ENCODE measurements at regions not wholly inside any gene's neighbourhood (a gene's known extent, or its start where the extent isn't known, plus 50 kb on each side); places are given as distances from the start of the nearest gene placed in this dataset.
"Not testable (repeated sequence)": the region's sequence is repeated elsewhere in the genome, so short reads cannot be mapped to it uniquely, and the experiment has no call there.

- TF ChIP-seq CTCF (IDR thresholded peaks at IDR 0.05; ENCODE audit: borderline replicate concordance, insufficient read depth, low read depth, low read length): no peak
- no peak overlapping the region for H3K4me3 ChIP-seq (ENCODE audit: low read depth, low read length)
Observed at GRCh38 chr5:173395933-173396308, 67.7 kb upstream of the STC2 start.

GRCh38 chr5:173395257-173395932 lies 67.2 kb upstream of the STC2 start:
- no peak for TF ChIP-seq CTCF (IDR thresholded peaks at IDR 0.05; ENCODE audit: borderline replicate concordance, insufficient read depth, low read depth, low read length)
- H3K4me3 ChIP-seq (ENCODE audit: low read depth, low read length): no peak overlapping the region

GRCh38 chr5:173394701-173395100 lies 66.5 kb upstream of the STC2 start:
- no peak for TF ChIP-seq CTCF (IDR thresholded peaks at IDR 0.05; ENCODE audit: borderline replicate concordance, insufficient read depth, low read depth, low read length)
- no peak overlapping the region for H3K4me3 ChIP-seq (ENCODE audit: low read depth, low read length)

- TF ChIP-seq CTCF (IDR thresholded peaks at IDR 0.05; ENCODE audit: borderline replicate concordance, insufficient read depth, low read depth, low read length): no peak
- no peak overlapping the region for H3K4me3 ChIP-seq (ENCODE audit: low read depth, low read length)
Observed at GRCh38 chr5:173392172-173392571, 64.0 kb upstream of the STC2 start.

- H3K4me3 ChIP-seq (ENCODE audit: low read depth, low read length): no peak overlapping the region
- no peak for TF ChIP-seq CTCF (IDR thresholded peaks at IDR 0.05; ENCODE audit: borderline replicate concordance, insufficient read depth, low read depth, low read length)
Observed at GRCh38 chr5:173391031-173391430, 62.8 kb upstream of the STC2 start.

GRCh38 chr5:173387293-173387692 lies 59.1 kb upstream of the STC2 start:
- H3K4me3 ChIP-seq (ENCODE audit: low read depth, low read length): not testable (repeated sequence)

GRCh38 chr5:173385832-173386360 lies 57.7 kb upstream of the STC2 start:
- TF ChIP-seq CTCF (IDR thresholded peaks at IDR 0.05; ENCODE audit: borderline replicate concordance, insufficient read depth, low read depth, low read length): no peak

More at GRCh38 chr5:173385832-173386360, 57.7 kb upstream of the STC2 start:
- H3K4me3 ChIP-seq (ENCODE audit: low read depth, low read length): no peak overlapping the region

Data from GM12875 (cell line).